ENCODE measurements at regions not wholly inside any gene's neighbourhood (a gene's known extent, or its start where the extent isn't known, plus 50 kb on each side); places are given as distances from the start of the nearest gene placed in this dataset.

DNA sequence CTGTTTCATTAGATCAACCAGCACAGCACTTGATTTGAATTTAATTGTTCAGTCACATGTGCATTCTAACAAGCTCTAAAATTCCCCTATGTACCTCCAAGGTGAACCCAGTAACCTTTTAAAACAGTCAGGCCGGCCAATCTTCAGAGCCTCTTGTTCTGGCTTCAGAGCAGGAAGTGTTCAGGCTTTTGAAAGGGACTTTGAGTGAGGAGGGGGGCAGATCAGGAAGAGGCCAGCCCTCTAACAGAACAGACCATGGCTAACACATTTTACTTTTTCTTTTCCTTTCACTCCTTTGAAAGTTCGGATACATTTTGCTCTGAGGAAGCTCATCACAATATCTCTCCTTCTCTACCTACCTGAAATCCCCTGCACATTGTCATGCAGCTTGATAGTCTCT is 390.3 kb downstream of the TBC1D4 start:
- TF ChIP-seq CTCF (IDR thresholded peaks at IDR 0.05 in 8 of 11, conservative IDR thresholded peaks at IDR 0.05 in 3 of 11) (no peak), POLR2AphosphoS5 (IDR thresholded peaks at IDR 0.05) (no peak), POLR2A (IDR thresholded peaks at IDR 0.05) (no peak)
- intact Hi-C loops (cut with DNase I; ENCODE audit: low total_unique reads): no loop called here

DNA sequence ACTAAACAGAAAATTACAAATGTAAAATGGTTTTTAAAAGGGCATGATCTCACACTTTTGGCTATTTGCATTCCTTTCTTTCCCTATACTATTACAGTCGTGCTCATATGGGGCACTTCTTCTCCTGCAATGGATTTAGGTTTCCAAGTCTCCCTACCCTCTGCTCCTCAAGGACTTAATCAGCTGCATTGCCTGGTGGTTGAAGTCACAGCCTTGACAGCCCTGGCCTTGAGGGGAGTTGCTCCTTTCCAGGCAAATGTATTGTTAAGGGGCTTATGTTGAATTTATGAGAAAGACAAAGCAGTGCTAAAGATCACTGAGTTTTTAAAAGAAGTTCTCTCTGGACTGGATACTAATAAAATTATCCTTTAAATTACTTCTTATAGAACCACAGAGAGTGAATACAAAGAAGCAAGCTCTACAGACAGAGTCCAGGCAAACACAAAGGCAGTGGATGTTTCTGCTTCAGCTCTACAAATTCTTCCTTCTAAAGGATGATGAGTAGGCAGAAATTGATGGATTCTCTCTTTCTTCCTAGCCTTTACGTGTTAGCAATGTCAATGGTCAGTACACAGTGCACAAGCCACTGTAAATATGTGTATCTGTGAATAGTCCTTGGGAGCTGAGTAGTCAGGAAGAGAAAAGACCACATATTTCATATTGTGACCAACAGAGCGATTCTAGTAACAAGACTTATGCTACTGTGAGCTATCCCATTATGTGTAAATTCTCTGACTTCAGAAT is 390.9 kb downstream of the TBC1D4 start:
- H3K36me3 ChIP-seq: no peaks in the 10 kb centered on the region
- WGBS, 5 donors: 61 to 76% (median 66%) methylated on average over 3 of the region's 3 CpGs
- intact Hi-C loops (cut with DNase I; ENCODE audit: low total_unique reads): no loop called here
- H3K9me3 ChIP-seq: no peaks in the 10 kb centered on the region
- no peak overlapping the region for H3K4me3 ChIP-seq
- DNase-seq: no peak
- no peaks in the 10 kb centered on the region for H3K27me3 ChIP-seq (replicated peaks in 1 of 7)
- no peak overlapping the region for H3K27ac ChIP-seq
- TF ChIP-seq POLR2A (IDR thresholded peaks at IDR 0.05) (no peak), CTCF (IDR thresholded peaks at IDR 0.05 in 8 of 11, conservative IDR thresholded peaks at IDR 0.05 in 3 of 11) (no peak)
- H3K4me1 ChIP-seq: peaks cover 0 to 6% (median 0%) of the 10 kb centered on the region in 6 donors

More for the DNA sequence above, 390.3 kb downstream of the TBC1D4 start:
- no peak for DNase-seq
- Histone ChIP-seq H3K36me3 (no peaks in the 10 kb centered on the region), H3K4me1 (peaks cover 0 to 6% (median 0%) of the 10 kb centered on the region in 6 donors), H3K4me3 (no peak overlapping the region), H3K27ac (no peak overlapping the region), H3K9me3 (no peaks in the 10 kb centered on the region), H3K27me3 (replicated peaks in 1 of 7) (no peaks in the 10 kb centered on the region)
- WGBS, 5 donors: 26 to 42% (median 28%) methylated on average over 2 of the region's 2 CpGs

- H3K27me3 ChIP-seq (replicated peaks in 1 of 7): no peaks in the 10 kb centered on the region
- no peak for TF ChIP-seq POLR2A (IDR thresholded peaks at IDR 0.05)
- no peak for TF ChIP-seq POLR2AphosphoS5 (IDR thresholded peaks at IDR 0.05)
- TF ChIP-seq CTCF (IDR thresholded peaks at IDR 0.05 in 8 of 11, conservative IDR thresholded peaks at IDR 0.05 in 3 of 11): no peak
- H3K27ac ChIP-seq: no peak overlapping the region
- no peak for DNase-seq
- H3K4me3 ChIP-seq: no peak overlapping the region
- no peaks in the 10 kb centered on the region for H3K9me3 ChIP-seq
- peaks cover 0 to 6% (median 0%) of the 10 kb centered on the region in 6 donors for H3K4me1 ChIP-seq
- 78 to 89% (median 84%) methylated on average over 4 of the region's 4 CpGs for WGBS, 5 donors
- H3K36me3 ChIP-seq: no peaks in the 10 kb centered on the region
- intact Hi-C loops (cut with DNase I; ENCODE audit: low total_unique reads): no loop called here
These were observed 393.1 kb downstream of the TBC1D4 start for GRCh38 chr13:75088915-75089314.

GRCh38 chr13:75079226-75079625 is 402.7 kb downstream of the TBC1D4 start:
- Histone ChIP-seq H3K9me3 (peaks cover 0 to 3% (median 0%) of the 10 kb centered on the region in 8 donors), H3K4me1 (no peaks in the 10 kb centered on the region), H3K27ac (no peak overlapping the region), H3K27me3 (replicated peaks in 1 of 7) (no peaks in the 10 kb centered on the region), H3K36me3 (no peaks in the 10 kb centered on the region), H3K4me3 (no peak overlapping the region)
- WGBS, 5 donors: 52 to 72% (median 66%) methylated on average over 2 of the region's 2 CpGs
- no peak for TF ChIP-seq CTCF (IDR thresholded peaks at IDR 0.05 in 8 of 11, conservative IDR thresholded peaks at IDR 0.05 in 3 of 11)
- no peak for TF ChIP-seq POLR2A (IDR thresholded peaks at IDR 0.05)
- no peak for TF ChIP-seq POLR2AphosphoS5 (IDR thresholded peaks at IDR 0.05)
- no peak for DNase-seq
- intact Hi-C loops (cut with DNase I; ENCODE audit: low total_unique reads): no loop called here

All from spleen (tissue), 11 donors.